GM23338 (cell line): ENCODE measurements at regions not wholly inside any gene's neighbourhood (a gene's known extent, or its start where the extent isn't known, plus 50 kb on each side); places are given as distances from the start of the nearest gene placed in this dataset.

Source experiments
- ATAC-seq: fragments of 200-7000 bp; cut with Tn5 transposase; 3 replicates; pipeline ENCODE4 v1.9.1; 2020
- DNase-seq: peaks from one replicate; pipeline ENCODE4 v3.0.0-alpha.2; 2015; ENCODE audit warnings: low spot score
- H2AFZ ChIP-seq: fragments of 200-600 bp; sonication (generic); 2 replicates; pipeline ENCODE4 v1.8.0; 2016; ENCODE audit warnings: antibody characterized with exemption, mild to moderate bottlenecking, moderate library complexity
- H3F3A ChIP-seq: fragments of 200-600 bp; sonication (generic); replicated peaks from 2 replicates; pipeline ENCODE4 v1.8.0; 2017; ENCODE audit warnings: antibody characterized with exemption, mixed run types, low read depth
- H3K27ac ChIP-seq: fragments of 200-600 bp; sonication (generic); 2 replicates; pipeline ENCODE4 v1.6.1; 2016; ENCODE audit warnings: low read depth
- H3K27me3 ChIP-seq: fragments of 200-600 bp; sonication (generic); 2 replicates; pipeline ENCODE4 v1.8.0; 2016; ENCODE audit warnings: mild to moderate bottlenecking, mixed run types, moderate library complexity; ENCODE audit not compliant: insufficient read depth
- H3K36me3 ChIP-seq: fragments of 200-600 bp; sonication (generic); 2 replicates; pipeline ENCODE4 v1.8.0; 2016; ENCODE audit warnings: mild to moderate bottlenecking; ENCODE audit not compliant: insufficient read depth
- H3K4me1 ChIP-seq: fragments of 200-600 bp; sonication (generic); 2 replicates; pipeline ENCODE4 v1.8.0; 2016; ENCODE audit warnings: mild to moderate bottlenecking, moderate library complexity; ENCODE audit not compliant: insufficient read depth
- H3K4me2 ChIP-seq: fragments of 200-600 bp; sonication (generic); 2 replicates; pipeline ENCODE4 v1.7.1; 2017; ENCODE audit warnings: mixed run types
- H3K4me3 ChIP-seq: fragments of 200-600 bp; sonication (generic); 2 replicates; pipeline ENCODE4 v1.6.1; 2016; ENCODE audit warnings: mixed run types
- H3K79me2 ChIP-seq: fragments of 200-600 bp; sonication (generic); replicated peaks from 2 replicates; pipeline ENCODE4 v1.8.0; 2017; ENCODE audit warnings: mild to moderate bottlenecking; ENCODE audit not compliant: insufficient read depth
- H3K9me2 ChIP-seq: fragments of 200-600 bp; sonication (generic); 2 replicates; pipeline ENCODE4 v1.8.0; 2017; ENCODE audit not compliant: insufficient read depth
- H4K20me1 ChIP-seq: fragments of 200-600 bp; sonication (generic); replicated peaks from 2 replicates; pipeline ENCODE4 v1.8.0; 2017; ENCODE audit warnings: mild to moderate bottlenecking; ENCODE audit not compliant: insufficient read depth
- H3K27ac Mint-ChIP-seq: 2 replicates; pipeline ENCODE4 v1.8.0; 2020; ENCODE audit warnings: inconsistent platforms, mild to moderate bottlenecking, moderate library complexity, mixed read lengths
- H3K27me3 Mint-ChIP-seq: 3 replicates; pipeline ENCODE4 v1.8.0; 2022; ENCODE audit warnings: low read depth, mild to moderate bottlenecking, moderate library complexity, mixed read lengths, inconsistent platforms; ENCODE audit not compliant: insufficient read depth, poor library complexity
- H3K36me3 Mint-ChIP-seq: 3 replicates; pipeline ENCODE4 v1.8.0; 2021; ENCODE audit warnings: low read depth, mild to moderate bottlenecking, inconsistent platforms, moderate library complexity, mixed read lengths
- H3K4me1 Mint-ChIP-seq: 3 replicates; pipeline ENCODE4 v1.8.0; 2020; ENCODE audit warnings: mild to moderate bottlenecking, inconsistent platforms, mixed read lengths
- H3K4me3 Mint-ChIP-seq: 3 replicates; pipeline ENCODE4 v1.8.0; 2021; ENCODE audit warnings: moderate library complexity, mild to moderate bottlenecking, inconsistent platforms, mixed read lengths
- H3K9me3 Mint-ChIP-seq: 3 replicates; pipeline ENCODE4 v1.8.0; 2020; ENCODE audit warnings: moderate library complexity, mild to moderate bottlenecking, inconsistent platforms, mixed read lengths
- CREB1 ChIP-seq: fragments of 250-450 bp; sonication (Bioruptor Pico); IDR thresholded peaks from 2 replicates; pipeline ENCODE4 v1.5.0; 2020; ENCODE audit warnings: low read depth, mild to moderate bottlenecking, moderate library complexity
- EZH2 ChIP-seq: fragments of 200-600 bp; sonication (generic); IDR thresholded peaks from one replicate; pipeline ENCODE4 v1.8.0; 2017; ENCODE audit warnings: antibody characterized with exemption, mild to moderate bottlenecking, low read depth; ENCODE audit not compliant: unreplicated experiment
- EZH2phosphoT487 ChIP-seq: fragments of 200-600 bp; sonication (generic); IDR thresholded peaks from one replicate; pipeline ENCODE4 v1.8.1; 2018; ENCODE audit warnings: antibody characterized with exemption; ENCODE audit not compliant: unreplicated experiment
- JUNB ChIP-seq: IDR thresholded peaks from one replicate; pipeline ENCODE4 v1.6.1; 2016; ENCODE audit warnings: antibody characterized with exemption; ENCODE audit not compliant: unreplicated experiment
- POLR2AphosphoS5 ChIP-seq: IDR thresholded peaks from 2 replicates; pipeline ENCODE4 v1.6.1; 2016; ENCODE audit warnings: antibody characterized with exemption, low read depth
- STAT1 ChIP-seq: IDR thresholded peaks from one replicate; pipeline ENCODE4 v1.6.1; 2016; ENCODE audit warnings: antibody characterized with exemption; ENCODE audit not compliant: unreplicated experiment
- ZNF114 ChIP-seq: fragments of 250-450 bp; sonication (Bioruptor Pico); IDR thresholded peaks from 2 replicates; pipeline ENCODE4 v1.5.0; 2020; ENCODE audit warnings: mild to moderate bottlenecking, moderate library complexity
- ZNF331 ChIP-seq: fragments of 250-450 bp; sonication (Bioruptor Pico); IDR thresholded peaks from 2 replicates; pipeline ENCODE4 v1.5.0; 2020; ENCODE audit warnings: low read depth, mild to moderate bottlenecking, moderate library complexity
- TF ChIP-seq, protein P1 (sequence below), 2 experiments: fragments of 200-600 bp in 1 of 2; sonication (generic) in 1 of 2; conservative IDR thresholded peaks; 2 replicates each; pipeline versions ENCODE4 v1.5.1 to v1.6.1; 2016 to 2017; ENCODE audit warnings: antibody characterized with exemption in 2 of 2, low read depth in 2 of 2, mild to moderate bottlenecking in 2 of 2, moderate library complexity in 1 of 2
- TF ChIP-seq, protein P2 (sequence below): IDR thresholded peaks from 2 replicates; pipeline ENCODE4 v1.6.1; 2016; ENCODE audit warnings: antibody characterized with exemption

DNA sequence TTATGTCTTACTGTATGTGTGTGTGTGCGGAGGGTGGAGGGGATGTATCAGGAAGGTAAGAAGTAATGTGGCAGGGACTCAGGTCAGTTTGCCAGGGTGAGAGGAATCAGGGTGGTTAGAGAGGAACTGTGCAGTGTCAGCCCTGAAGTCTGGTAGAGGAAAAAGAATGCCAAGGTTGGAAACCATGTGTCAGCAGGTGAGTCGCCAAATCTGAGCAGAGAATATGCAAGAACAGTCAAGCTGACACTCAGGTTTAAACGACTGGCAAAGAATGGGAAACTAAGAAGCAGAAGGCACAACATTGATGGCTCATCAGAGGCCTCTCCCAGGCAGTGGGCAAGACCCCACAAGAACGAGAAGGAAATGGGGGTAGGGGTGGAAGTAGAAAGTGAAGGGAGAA is 107.5 kb upstream of the TBX18 start:
- no peak overlapping the region for H3K4me3 Mint-ChIP-seq
- H3F3A ChIP-seq = no peaks in the 10 kb centered on the region
- H3K27ac ChIP-seq = no peak overlapping the region

DNA sequence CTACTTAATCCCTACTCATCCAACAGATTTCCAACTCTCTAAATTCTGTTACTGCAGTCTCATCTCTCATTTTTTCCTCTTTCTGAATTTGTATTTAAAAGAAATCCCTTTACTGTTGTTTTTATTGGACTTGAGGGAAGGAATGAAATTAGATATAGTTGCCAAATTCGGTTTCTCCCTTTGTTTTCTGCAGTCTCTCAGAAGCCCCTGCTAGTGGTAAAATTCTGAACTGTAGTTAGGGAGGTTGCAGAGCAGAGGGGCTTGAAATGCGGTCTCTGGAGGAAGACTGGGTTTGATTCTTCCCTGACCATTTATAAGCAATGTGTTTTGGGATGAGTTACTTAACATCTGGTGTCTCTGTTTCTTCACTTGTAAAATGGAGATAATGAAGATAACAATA is 106.3 kb upstream of the TBX18 start:
- DNase-seq = peak; percentile 38
- H3K4me3 ChIP-seq = no peak overlapping the region
- H3K27ac ChIP-seq = no peak overlapping the region
- H3K36me3 Mint-ChIP-seq = no peaks in the 10 kb centered on the region
- no peak overlapping the region for H3K4me2 ChIP-seq
- no peaks in the 10 kb centered on the region for H3K27me3 ChIP-seq
- H3K4me1 ChIP-seq = no peaks in the 10 kb centered on the region
- ATAC-seq = peak; percentile 52; the same call in 2 of the 3 replicates
- H3K4me1 Mint-ChIP-seq = no peaks in the 10 kb centered on the region; the same call in 2 of the 3 replicates
- H2AFZ ChIP-seq = no peak overlapping the region
- H3K79me2 ChIP-seq = no peaks in the 10 kb centered on the region
- no peaks in the 10 kb centered on the region for H3K9me2 ChIP-seq
- H3K27ac Mint-ChIP-seq = no peak overlapping the region
- H3K4me3 Mint-ChIP-seq = no peak overlapping the region
- no peaks in the 10 kb centered on the region for H3K9me3 Mint-ChIP-seq
- peaks cover 2% of the 10 kb centered on the region for H3K27me3 Mint-ChIP-seq
- H3K36me3 ChIP-seq = no peaks in the 10 kb centered on the region
- H4K20me1 ChIP-seq = no peaks in the 10 kb centered on the region
- no peaks in the 10 kb centered on the region for H3F3A ChIP-seq
- no peak for TF ChIP-seq ZNF331
- TF ChIP-seq, protein P1, sequence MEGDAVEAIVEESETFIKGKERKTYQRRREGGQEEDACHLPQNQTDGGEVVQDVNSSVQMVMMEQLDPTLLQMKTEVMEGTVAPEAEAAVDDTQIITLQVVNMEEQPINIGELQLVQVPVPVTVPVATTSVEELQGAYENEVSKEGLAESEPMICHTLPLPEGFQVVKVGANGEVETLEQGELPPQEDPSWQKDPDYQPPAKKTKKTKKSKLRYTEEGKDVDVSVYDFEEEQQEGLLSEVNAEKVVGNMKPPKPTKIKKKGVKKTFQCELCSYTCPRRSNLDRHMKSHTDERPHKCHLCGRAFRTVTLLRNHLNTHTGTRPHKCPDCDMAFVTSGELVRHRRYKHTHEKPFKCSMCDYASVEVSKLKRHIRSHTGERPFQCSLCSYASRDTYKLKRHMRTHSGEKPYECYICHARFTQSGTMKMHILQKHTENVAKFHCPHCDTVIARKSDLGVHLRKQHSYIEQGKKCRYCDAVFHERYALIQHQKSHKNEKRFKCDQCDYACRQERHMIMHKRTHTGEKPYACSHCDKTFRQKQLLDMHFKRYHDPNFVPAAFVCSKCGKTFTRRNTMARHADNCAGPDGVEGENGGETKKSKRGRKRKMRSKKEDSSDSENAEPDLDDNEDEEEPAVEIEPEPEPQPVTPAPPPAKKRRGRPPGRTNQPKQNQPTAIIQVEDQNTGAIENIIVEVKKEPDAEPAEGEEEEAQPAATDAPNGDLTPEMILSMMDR (conservative IDR thresholded peaks at IDR 0.05; ENCODE audit: low read depth in 2 of 2) = peak in 1 of 2 experiments; percentile 41; a peak in 2 of 4 replicates

More for the DNA sequence above, 107.5 kb upstream of the TBX18 start:
- Histone ChIP-seq H3K4me3 (no peak overlapping the region), H3K9me2 (no peaks in the 10 kb centered on the region), H3K36me3 (no peaks in the 10 kb centered on the region), H3K27me3 (no peaks in the 10 kb centered on the region), H3K79me2 (no peaks in the 10 kb centered on the region), H2AFZ (no peak overlapping the region; the same call in 1 of the 2 replicates), H3K4me2 (no peak overlapping the region), H3K4me1 (no peaks in the 10 kb centered on the region), H4K20me1 (no peaks in the 10 kb centered on the region)
- Mint-ChIP-seq H3K27ac (peak overlapping the region; percentile 53; the same call in 1 of the 2 replicates), H3K4me1 (no peaks in the 10 kb centered on the region; the same call in 2 of the 3 replicates), H3K27me3 (peaks cover 2% of the 10 kb centered on the region), H3K9me3 (no peaks in the 10 kb centered on the region), H3K36me3 (no peaks in the 10 kb centered on the region)
- no peak for ATAC-seq
- TF ChIP-seq STAT1 = no peak
- no peak for TF ChIP-seq EZH2
- TF ChIP-seq EZH2phosphoT487 = no peak
- no peak for TF ChIP-seq ZNF331
- no peak for TF ChIP-seq ZNF114 (CRISPR knock-in tag)
- no peak for DNase-seq

DNA sequence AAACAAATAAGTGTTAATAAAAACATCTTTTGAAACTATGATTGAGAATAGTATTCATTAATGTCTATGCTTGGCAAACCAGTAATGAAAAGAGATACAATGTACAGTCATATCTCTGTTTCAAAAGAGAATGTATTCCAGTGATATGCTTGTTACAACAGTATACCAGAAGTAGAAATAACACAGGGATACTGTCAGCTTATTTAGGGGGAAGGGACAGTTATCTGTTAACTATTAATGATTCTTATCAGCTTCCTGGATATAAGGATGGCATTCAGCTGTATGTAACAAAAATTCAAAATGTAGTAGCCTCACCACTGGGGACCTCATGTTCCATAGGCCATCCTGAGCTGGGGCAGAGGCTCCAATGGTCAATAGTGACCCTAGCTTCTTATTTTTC is 103.8 kb upstream of the TBX18 start:
- Histone ChIP-seq H3K9me2 (no peaks in the 10 kb centered on the region), H3K27me3 (no peaks in the 10 kb centered on the region), H2AFZ (no peak overlapping the region), H3K27ac (no peak overlapping the region), H3K4me3 (no peak overlapping the region), H3K4me1 (no peaks in the 10 kb centered on the region), H3K4me2 (no peak overlapping the region), H4K20me1 (no peaks in the 10 kb centered on the region), H3K36me3 (no peaks in the 10 kb centered on the region), H3K79me2 (no peaks in the 10 kb centered on the region), H3F3A (no peaks in the 10 kb centered on the region)
- TF ChIP-seq, protein P1 (conservative IDR thresholded peaks at IDR 0.05; ENCODE audit: low read depth in 2 of 2) = no peak
- TF ChIP-seq, protein P2, sequence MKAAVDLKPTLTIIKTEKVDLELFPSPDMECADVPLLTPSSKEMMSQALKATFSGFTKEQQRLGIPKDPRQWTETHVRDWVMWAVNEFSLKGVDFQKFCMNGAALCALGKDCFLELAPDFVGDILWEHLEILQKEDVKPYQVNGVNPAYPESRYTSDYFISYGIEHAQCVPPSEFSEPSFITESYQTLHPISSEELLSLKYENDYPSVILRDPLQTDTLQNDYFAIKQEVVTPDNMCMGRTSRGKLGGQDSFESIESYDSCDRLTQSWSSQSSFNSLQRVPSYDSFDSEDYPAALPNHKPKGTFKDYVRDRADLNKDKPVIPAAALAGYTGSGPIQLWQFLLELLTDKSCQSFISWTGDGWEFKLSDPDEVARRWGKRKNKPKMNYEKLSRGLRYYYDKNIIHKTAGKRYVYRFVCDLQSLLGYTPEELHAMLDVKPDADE = no peak
- TF ChIP-seq POLR2AphosphoS5 (no peak), ZNF114 (CRISPR knock-in tag) (no peak), EZH2 (no peak), STAT1 (no peak), CREB1 (no peak), JUNB (no peak)
- Mint-ChIP-seq H3K27me3 (peaks cover 2% of the 10 kb centered on the region), H3K36me3 (no peaks in the 10 kb centered on the region), H3K9me3 (no peaks in the 10 kb centered on the region), H3K27ac (no peak overlapping the region), H3K4me3 (no peak overlapping the region), H3K4me1 (no peaks in the 10 kb centered on the region; the same call in 2 of the 3 replicates)
- ATAC-seq = no peak
- no peak for DNase-seq
